HEK293 (cell line): ENCODE measurements at regions not wholly inside any gene's neighbourhood (a gene's known extent, or its start where the extent isn't known, plus 50 kb on each side); places are given as distances from the start of the nearest gene placed in this dataset.

Experiments used
- CTCF ChIA-PET: fragments of 350-600 bp; formaldehyde crosslinking; extraction: SDS; loops from one replicate; lab custom pipeline; 2021; ENCODE audit warnings: antibody characterized with exemption; lab: Yijun Ruan, JAX
- POLR2A ChIA-PET: fragments of 300-600 bp; formaldehyde crosslinking; extraction: SDS; loops from one replicate; lab custom pipeline; 2020; ENCODE audit warnings: antibody characterized with exemption, inconsistent platforms; lab: Yijun Ruan, JAX
- H3K27ac ChIP-seq: fragments of 200-500 bp; sonication (Bioruptor generic); 2 replicates; pipeline ENCODE4 v1.5.1; 2014; ENCODE audit warnings: low read depth, low read length, control low read depth, inconsistent platforms; ENCODE audit errors: extremely low read depth
- H3K36me3 ChIP-seq, 2 experiments: fragments of 200-500 bp in 1 of 2; sonication (Bioruptor generic) in 1 of 2; 1 replicate in 1 of 2; 2 replicates in 1 of 2; pipeline ENCODE4 v1.5.1; 2014 to 2017; ENCODE audit warnings: inconsistent platforms in 2 of 2, low read length in 2 of 2; ENCODE audit not compliant: control insufficient read depth in 2 of 2, insufficient read depth in 1 of 2
- H3K4me1 ChIP-seq: fragments of 200-500 bp; sonication (Bioruptor generic); 2 replicates; pipeline ENCODE4 v1.5.1; 2014; ENCODE audit warnings: mild to moderate bottlenecking, low read length, inconsistent platforms; ENCODE audit not compliant: control insufficient read depth, insufficient read depth
- H3K4me3 ChIP-seq: 2 replicates; pipeline ENCODE4 v1.5.1; 2011; ENCODE audit warnings: low read depth, mild to moderate bottlenecking, control low read depth, low read length, moderate library complexity
- H3K9me3 ChIP-seq: fragments of 200-500 bp; sonication (Bioruptor generic); 2 replicates; pipeline ENCODE4 v1.5.1; 2014; ENCODE audit warnings: low read depth, low read length, inconsistent platforms; ENCODE audit not compliant: control insufficient read depth, insufficient read depth
- EGR2 ChIP-seq: fragments of 450-650 bp; formaldehyde crosslinking; IDR thresholded peaks from 2 replicates; pipeline ENCODE4 v1.5.1; 2016; ENCODE audit warnings: low read depth, missing biosample characterization, missing genetic modification characterization
- GFI1B ChIP-seq: fragments of 450-650 bp; formaldehyde crosslinking; IDR thresholded peaks from 2 replicates; pipeline ENCODE4 v1.5.1; 2016; ENCODE audit warnings: missing biosample characterization, missing genetic modification characterization
- IKZF3 ChIP-seq: fragments of 450-650 bp; IDR thresholded peaks from 2 replicates; pipeline ENCODE4 v1.5.0; 2018; ENCODE audit warnings: missing biosample characterization, mild to moderate bottlenecking, missing genetic modification characterization, moderate library complexity
- KLF8 ChIP-seq: fragments of 450-650 bp; formaldehyde crosslinking; IDR thresholded peaks from 2 replicates; pipeline ENCODE4 v1.5.1; 2016; ENCODE audit warnings: missing biosample characterization, missing genetic modification characterization
- KLF9 ChIP-seq: fragments of 450-650 bp; formaldehyde crosslinking; IDR thresholded peaks from 2 replicates; pipeline ENCODE4 v1.5.1; 2016; ENCODE audit warnings: missing biosample characterization, missing genetic modification characterization, low read depth
- SETDB1 ChIP-seq: IDR thresholded peaks from one replicate; pipeline ENCODE4 v1.6.1; 2017; ENCODE audit warnings: mild to moderate bottlenecking, low read length, moderate library complexity, mixed read lengths; ENCODE audit not compliant: insufficient read length
- TRIM28 ChIP-seq: IDR thresholded peaks from 2 replicates; pipeline ENCODE4 v1.6.1; 2011; ENCODE audit warnings: low read length, control low read depth, borderline replicate concordance
- ZFP3 ChIP-seq: fragments of 450-650 bp; formaldehyde crosslinking; IDR thresholded peaks from 2 replicates; pipeline ENCODE4 v1.5.1; 2016; ENCODE audit warnings: low read depth, missing biosample characterization, missing genetic modification characterization
- ZNF132 ChIP-seq: fragments of 450-650 bp; formaldehyde crosslinking; IDR thresholded peaks from 2 replicates; pipeline ENCODE4 v1.5.1; 2017; ENCODE audit warnings: missing biosample characterization, missing genetic modification characterization, borderline replicate concordance
- ZNF146 ChIP-seq: fragments of 450-650 bp; formaldehyde crosslinking; IDR thresholded peaks from 2 replicates; pipeline ENCODE4 v1.5.1; 2016; ENCODE audit warnings: missing biosample characterization, missing genetic modification characterization
- ZNF155 ChIP-seq: fragments of 450-650 bp; formaldehyde crosslinking; IDR thresholded peaks from 2 replicates; pipeline ENCODE4 v1.5.1; 2016; ENCODE audit warnings: missing biosample characterization, missing genetic modification characterization
- ZNF324 ChIP-seq: fragments of 450-650 bp; formaldehyde crosslinking; IDR thresholded peaks from 2 replicates; pipeline ENCODE4 v1.5.1; 2016; ENCODE audit warnings: missing biosample characterization, missing genetic modification characterization
- ZNF394 ChIP-seq: fragments of 450-650 bp; formaldehyde crosslinking; IDR thresholded peaks from 2 replicates; pipeline ENCODE4 v1.5.1; 2016; ENCODE audit warnings: missing biosample characterization, missing genetic modification characterization, mild to moderate bottlenecking, moderate library complexity, borderline replicate concordance
- ZNF585B ChIP-seq: fragments of 450-650 bp; formaldehyde crosslinking; IDR thresholded peaks from 2 replicates; pipeline ENCODE4 v1.5.1; 2016; ENCODE audit warnings: missing biosample characterization, missing genetic modification characterization
- ZNF677 ChIP-seq: fragments of 450-650 bp; IDR thresholded peaks from 2 replicates; pipeline ENCODE4 v1.5.0; 2018; ENCODE audit warnings: missing biosample characterization, mild to moderate bottlenecking, missing genetic modification characterization, moderate library complexity
- ZNF768 ChIP-seq: fragments of 450-650 bp; formaldehyde crosslinking; IDR thresholded peaks from 2 replicates; pipeline ENCODE4 v1.5.1; 2018; ENCODE audit warnings: missing biosample characterization, mild to moderate bottlenecking, missing genetic modification characterization
- TF ChIP-seq, protein P1 (sequence below): fragments of 450-650 bp; formaldehyde crosslinking; IDR thresholded peaks from 2 replicates; pipeline ENCODE4 v1.5.1; 2016; ENCODE audit warnings: missing biosample characterization, missing genetic modification characterization
- TF ChIP-seq, protein P2 (sequence below): fragments of 450-650 bp; formaldehyde crosslinking; IDR thresholded peaks from 2 replicates; pipeline ENCODE4 v1.5.1; 2017; ENCODE audit warnings: missing biosample characterization, missing genetic modification characterization
- TF ChIP-seq, protein P3 (sequence below): fragments of 450-650 bp; formaldehyde crosslinking; IDR thresholded peaks from 2 replicates; pipeline ENCODE4 v1.5.1; 2016; ENCODE audit warnings: missing biosample characterization, missing genetic modification characterization
- TF ChIP-seq, protein P4 (sequence below): fragments of 450-650 bp; formaldehyde crosslinking; IDR thresholded peaks from 2 replicates; pipeline ENCODE4 v1.5.1; 2016; ENCODE audit warnings: missing biosample characterization, missing genetic modification characterization

DNA sequence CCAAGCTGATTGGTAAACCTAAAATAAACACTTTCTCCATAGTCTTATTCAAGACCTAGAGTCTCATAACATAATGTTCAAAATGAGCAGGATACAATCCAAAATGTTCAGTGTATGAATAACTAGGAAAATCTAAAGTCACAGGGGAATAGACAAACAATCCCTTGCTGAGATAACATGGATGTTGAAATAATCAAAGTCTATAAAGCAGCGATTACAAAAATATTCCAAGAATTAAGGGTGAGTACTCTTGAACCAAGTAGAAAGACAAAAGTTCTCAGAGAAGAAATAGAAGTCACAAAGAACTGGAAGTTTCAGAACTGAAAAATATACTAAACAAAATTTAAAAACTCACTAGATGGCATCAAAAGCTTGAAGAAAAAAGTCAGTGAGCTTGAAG lies 561.0 kb downstream of the INSC start:
- Histone ChIP-seq H3K4me3 (no peak overlapping the region), H3K9me3 (no peaks in the 10 kb centered on the region), H3K4me1 (no peaks in the 10 kb centered on the region), H3K36me3 (no peaks in the 10 kb centered on the region)
- CTCF ChIA-PET = interaction anchor here (1.7 kb wide), 1 partner anchor 10 kb away, joined by 4 read pairs; no protein-coding TSS in a partner anchor
- TF ChIP-seq ZNF585B (tag by site-specific recombination) (no peak), ZNF132 (tag by site-specific recombination) (no peak), ZFP3 (tag by site-specific recombination) (no peak), KLF9 (tag by site-specific recombination) (no peak), KLF8 (tag by site-specific recombination) (no peak), IKZF3 (no peak), ZNF768 (tag by site-specific recombination) (no peak), ZNF146 (no peak)
- TF ChIP-seq, protein P1, sequence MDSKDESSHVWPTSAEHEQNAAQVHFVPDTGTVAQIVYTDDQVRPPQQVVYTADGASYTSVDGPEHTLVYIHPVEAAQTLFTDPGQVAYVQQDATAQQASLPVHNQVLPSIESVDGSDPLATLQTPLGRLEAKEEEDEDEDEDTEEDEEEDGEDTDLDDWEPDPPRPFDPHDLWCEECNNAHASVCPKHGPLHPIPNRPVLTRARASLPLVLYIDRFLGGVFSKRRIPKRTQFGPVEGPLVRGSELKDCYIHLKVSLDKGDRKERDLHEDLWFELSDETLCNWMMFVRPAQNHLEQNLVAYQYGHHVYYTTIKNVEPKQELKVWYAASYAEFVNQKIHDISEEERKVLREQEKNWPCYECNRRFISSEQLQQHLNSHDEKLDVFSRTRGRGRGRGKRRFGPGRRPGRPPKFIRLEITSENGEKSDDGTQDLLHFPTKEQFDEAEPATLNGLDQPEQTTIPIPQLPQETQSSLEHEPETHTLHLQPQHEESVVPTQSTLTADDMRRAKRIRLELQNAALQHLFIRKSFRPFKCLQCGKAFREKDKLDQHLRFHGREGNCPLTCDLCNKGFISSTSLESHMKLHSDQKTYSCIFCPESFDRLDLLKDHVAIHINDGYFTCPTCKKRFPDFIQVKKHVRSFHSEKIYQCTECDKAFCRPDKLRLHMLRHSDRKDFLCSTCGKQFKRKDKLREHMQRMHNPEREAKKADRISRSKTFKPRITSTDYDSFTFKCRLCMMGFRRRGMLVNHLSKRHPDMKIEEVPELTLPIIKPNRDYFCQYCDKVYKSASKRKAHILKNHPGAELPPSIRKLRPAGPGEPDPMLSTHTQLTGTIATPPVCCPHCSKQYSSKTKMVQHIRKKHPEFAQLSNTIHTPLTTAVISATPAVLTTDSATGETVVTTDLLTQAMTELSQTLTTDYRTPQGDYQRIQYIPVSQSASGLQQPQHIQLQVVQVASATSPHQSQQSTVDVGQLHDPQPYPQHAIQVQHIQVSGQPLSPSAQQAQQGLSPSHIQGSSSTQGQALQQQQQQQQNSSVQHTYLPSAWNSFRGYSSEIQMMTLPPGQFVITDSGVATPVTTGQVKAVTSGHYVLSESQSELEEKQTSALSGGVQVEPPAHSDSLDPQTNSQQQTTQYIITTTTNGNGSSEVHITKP (tag by site-specific recombination) = no peak
- TF ChIP-seq, all 188 proteins: peak for 0
- POLR2A ChIA-PET = no interaction called here
- no peak overlapping the region for H3K27ac ChIP-seq

DNA sequence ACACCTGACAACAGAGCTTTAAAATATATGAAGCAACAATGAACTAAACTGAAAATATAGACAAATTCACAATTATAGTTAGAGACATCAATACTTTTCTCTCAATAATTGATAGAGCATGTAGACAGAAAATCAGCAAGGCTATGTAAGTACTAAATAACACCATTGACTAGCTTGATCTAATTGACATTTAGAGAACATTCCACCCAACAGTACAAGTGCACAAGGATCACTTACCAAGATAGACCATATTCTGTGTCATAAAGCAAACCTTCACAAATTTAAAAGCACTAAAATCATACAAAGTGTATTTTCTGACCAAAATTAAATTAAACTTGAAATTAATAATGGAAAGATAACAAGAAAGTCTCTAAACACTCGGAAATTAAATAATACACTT lies 562.5 kb downstream of the INSC start:
- Histone ChIP-seq H3K9me3 (no peaks in the 10 kb centered on the region), H3K36me3 (no peaks in the 10 kb centered on the region), H3K4me3 (no peak overlapping the region), H3K4me1 (no peaks in the 10 kb centered on the region), H3K27ac (no peak overlapping the region)
- ChIA-PET POLR2A (no interaction called here), CTCF (interaction anchor here (0.6 kb wide), 1 partner anchor 14 kb away, joined by 3 read pairs; no protein-coding TSS in a partner anchor)
- TF ChIP-seq EGR2 (tag by site-specific recombination) = no peak
- TF ChIP-seq ZNF394 (tag by site-specific recombination) = no peak
- TF ChIP-seq ZNF155 (tag by site-specific recombination) = no peak
- TF ChIP-seq, protein P2, sequence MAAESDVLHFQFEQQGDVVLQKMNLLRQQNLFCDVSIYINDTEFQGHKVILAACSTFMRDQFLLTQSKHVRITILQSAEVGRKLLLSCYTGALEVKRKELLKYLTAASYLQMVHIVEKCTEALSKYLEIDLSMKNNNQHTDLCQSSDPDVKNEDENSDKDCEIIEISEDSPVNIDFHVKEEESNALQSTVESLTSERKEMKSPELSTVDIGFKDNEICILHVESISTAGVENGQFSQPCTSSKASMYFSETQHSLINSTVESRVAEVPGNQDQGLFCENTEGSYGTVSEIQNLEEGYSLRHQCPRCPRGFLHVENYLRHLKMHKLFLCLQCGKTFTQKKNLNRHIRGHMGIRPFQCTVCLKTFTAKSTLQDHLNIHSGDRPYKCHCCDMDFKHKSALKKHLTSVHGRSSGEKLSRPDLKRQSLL (tag by site-specific recombination) = no peak

DNA sequence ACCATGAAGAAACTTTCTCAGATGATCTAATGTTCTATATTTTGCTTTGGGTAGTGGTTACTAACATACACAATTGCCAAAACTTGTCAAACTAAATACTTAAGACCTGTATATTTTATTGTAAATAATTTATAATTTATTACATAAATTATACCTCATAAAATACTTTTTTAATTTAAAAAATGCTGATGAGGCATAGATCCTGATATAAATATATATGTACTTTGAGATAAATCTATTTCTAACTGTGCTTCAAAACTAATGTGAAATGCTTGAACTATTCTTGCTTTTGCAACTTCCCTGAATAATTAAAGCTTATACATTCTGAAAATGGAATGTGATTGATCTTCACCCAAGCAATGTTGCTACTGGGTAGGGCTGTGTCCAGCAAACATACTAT lies 568.8 kb downstream of the INSC start:
- H3K27ac ChIP-seq = no peak overlapping the region
- TF ChIP-seq TRIM28 (no peak), ZNF677 (no peak), ZNF324 (tag by site-specific recombination) (no peak), GFI1B (no peak), SETDB1 (no peak)
- TF ChIP-seq, protein P3, sequence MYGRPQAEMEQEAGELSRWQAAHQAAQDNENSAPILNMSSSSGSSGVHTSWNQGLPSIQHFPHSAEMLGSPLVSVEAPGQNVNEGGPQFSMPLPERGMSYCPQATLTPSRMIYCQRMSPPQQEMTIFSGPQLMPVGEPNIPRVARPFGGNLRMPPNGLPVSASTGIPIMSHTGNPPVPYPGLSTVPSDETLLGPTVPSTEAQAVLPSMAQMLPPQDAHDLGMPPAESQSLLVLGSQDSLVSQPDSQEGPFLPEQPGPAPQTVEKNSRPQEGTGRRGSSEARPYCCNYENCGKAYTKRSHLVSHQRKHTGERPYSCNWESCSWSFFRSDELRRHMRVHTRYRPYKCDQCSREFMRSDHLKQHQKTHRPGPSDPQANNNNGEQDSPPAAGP (tag by site-specific recombination) = no peak
- TF ChIP-seq, protein P4, sequence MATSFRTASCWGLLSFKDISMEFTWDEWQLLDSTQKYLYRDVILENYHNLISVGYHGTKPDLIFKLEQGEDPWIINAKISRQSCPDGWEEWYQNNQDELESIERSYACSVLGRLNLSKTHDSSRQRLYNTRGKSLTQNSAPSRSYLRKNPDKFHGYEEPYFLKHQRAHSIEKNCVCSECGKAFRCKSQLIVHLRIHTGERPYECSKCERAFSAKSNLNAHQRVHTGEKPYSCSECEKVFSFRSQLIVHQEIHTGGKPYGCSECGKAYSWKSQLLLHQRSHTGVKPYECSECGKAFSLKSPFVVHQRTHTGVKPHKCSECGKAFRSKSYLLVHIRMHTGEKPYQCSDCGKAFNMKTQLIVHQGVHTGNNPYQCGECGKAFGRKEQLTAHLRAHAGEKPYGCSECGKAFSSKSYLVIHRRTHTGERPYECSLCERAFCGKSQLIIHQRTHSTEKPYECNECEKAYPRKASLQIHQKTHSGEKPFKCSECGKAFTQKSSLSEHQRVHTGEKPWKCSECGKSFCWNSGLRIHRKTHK = no peak
- ChIA-PET POLR2A (no interaction called here), CTCF (interaction anchor here (0.6 to 0.8 kb wide), 3 partner anchors 11 to 1758 kb away, joined by 3 read pairs; no protein-coding TSS in a partner anchor)
- no peak overlapping the region for H3K4me3 ChIP-seq
- no peaks in the 10 kb centered on the region for H3K36me3 ChIP-seq
- H3K4me1 ChIP-seq = no peaks in the 10 kb centered on the region
- no peaks in the 10 kb centered on the region for H3K9me3 ChIP-seq
